ENCODE measurements at regions not wholly inside any gene's neighbourhood (a gene's known extent, or its start where the extent isn't known, plus 50 kb on each side); places are given as distances from the start of the nearest gene placed in this dataset.

DNA sequence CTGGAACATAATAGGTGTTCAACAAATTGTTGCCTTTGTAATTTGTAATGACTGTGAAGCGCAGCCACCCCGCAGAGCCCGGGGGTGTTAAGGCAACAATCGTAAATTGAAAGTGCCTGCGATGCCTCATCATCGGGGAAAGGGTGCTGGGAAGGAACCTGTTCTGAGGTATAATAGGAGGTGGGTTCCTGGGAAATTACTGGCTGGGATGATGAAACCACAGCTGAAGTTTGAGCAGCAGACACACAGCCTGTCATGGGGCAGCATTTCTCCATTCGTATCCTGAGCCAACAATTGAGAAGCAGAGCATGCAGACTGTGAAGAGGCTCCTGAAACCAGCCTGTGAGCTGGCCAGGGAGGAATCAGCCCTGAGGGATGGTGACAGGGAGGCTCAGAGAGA lies 404.0 kb upstream of the MYT1L start (continued):
- TF ChIP-seq, protein P1, sequence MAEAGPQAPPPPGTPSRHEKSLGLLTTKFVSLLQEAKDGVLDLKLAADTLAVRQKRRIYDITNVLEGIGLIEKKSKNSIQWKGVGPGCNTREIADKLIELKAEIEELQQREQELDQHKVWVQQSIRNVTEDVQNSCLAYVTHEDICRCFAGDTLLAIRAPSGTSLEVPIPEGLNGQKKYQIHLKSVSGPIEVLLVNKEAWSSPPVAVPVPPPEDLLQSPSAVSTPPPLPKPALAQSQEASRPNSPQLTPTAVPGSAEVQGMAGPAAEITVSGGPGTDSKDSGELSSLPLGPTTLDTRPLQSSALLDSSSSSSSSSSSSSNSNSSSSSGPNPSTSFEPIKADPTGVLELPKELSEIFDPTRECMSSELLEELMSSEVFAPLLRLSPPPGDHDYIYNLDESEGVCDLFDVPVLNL (IDR thresholded peaks at IDR 0.05; ENCODE audit: low read depth, low read length), result no peak
- no peak for TF ChIP-seq CHD1 (IDR thresholded peaks at IDR 0.05; ENCODE audit: low read depth, low read length)
- no peak for TF ChIP-seq MYB (IDR thresholded peaks at IDR 0.05; ENCODE audit: borderline replicate concordance, low read depth, low read length)
- no peak for TF ChIP-seq ZNF24 (IDR thresholded peaks at IDR 0.05)
- TF ChIP-seq CBX5 (IDR thresholded peaks at IDR 0.05; ENCODE audit: low read depth), result no peak
- TF ChIP-seq, protein P2, sequence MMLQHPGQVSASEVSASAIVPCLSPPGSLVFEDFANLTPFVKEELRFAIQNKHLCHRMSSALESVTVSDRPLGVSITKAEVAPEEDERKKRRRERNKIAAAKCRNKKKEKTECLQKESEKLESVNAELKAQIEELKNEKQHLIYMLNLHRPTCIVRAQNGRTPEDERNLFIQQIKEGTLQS (IDR thresholded peaks at IDR 0.05; ENCODE audit: borderline replicate concordance, extremely low read depth, low read depth, low read length), result no peak
- TF ChIP-seq CREB1 (IDR thresholded peaks at IDR 0.05; ENCODE audit: low read depth), result no peak
- TF ChIP-seq RBBP5 (conservative IDR thresholded peaks at IDR 0.05), result no peak

GRCh38 chr2:2734308-2734707 lies 403.2 kb upstream of the MYT1L start:
- Histone ChIP-seq H4K20me1 (ENCODE audit: control insufficient read depth, insufficient read depth) (no peaks in the 10 kb centered on the region), H3K4me1 (ENCODE audit: control insufficient read depth, insufficient read depth, low read length) (no peaks in the 10 kb centered on the region), H3K4me3 (no peak overlapping the region), H3K4me2 (ENCODE audit: control insufficient read depth, insufficient read depth) (no peak overlapping the region), H3K27me3 (replicated peaks in 1 of 2; ENCODE audit: control insufficient read depth in 2 of 2, insufficient read depth in 2 of 2, low read length in 1 of 2) (no peaks in the 10 kb centered on the region; a peak in 2 of 4 replicates), H3K9me3 (replicated peaks; ENCODE audit: control insufficient read depth, insufficient read depth, low read length) (no peaks in the 10 kb centered on the region), H3K27ac (ENCODE audit: control insufficient read depth, insufficient read depth) (no peak overlapping the region), H3K36me3 (ENCODE audit: control insufficient read depth in 2 of 2, insufficient read depth in 2 of 2, low read length in 1 of 2) (no peaks in the 10 kb centered on the region), H3K9ac (ENCODE audit: control insufficient read depth, insufficient read depth, low read length) (no peak overlapping the region), H3K79me2 (ENCODE audit: control insufficient read depth, insufficient read depth, low read length) (no peaks in the 10 kb centered on the region), H2AFZ (ENCODE audit: control insufficient read depth, low read depth, low read length) (no peak overlapping the region)
- intact Hi-C loops (cut with micrococcal nuclease; ENCODE audit: unreplicated experiment), result no loop called here
- 20% methylated on average over 9 of the region's 9 CpGs for WGBS (ENCODE audit: insufficient coverage, insufficient replicate concordance, low lambda C conversion rate, missing lambda C conversion rate)
- BruUV-seq (replicated peaks), result no TSS peak
- no peak for ATAC-seq
- in situ Hi-C loops (cut with MboI), result no loop called here
- POLR2A ChIA-PET, result no interaction called here
- SMC1A ChIA-PET (ENCODE audit: uncharacterized antibody, unreplicated experiment), result no interaction called here
- no peak for DNase-seq (ENCODE audit: low read depth, low spot score)
- RAD21 ChIA-PET (ENCODE audit: unreplicated experiment), result no interaction called here
- no peak for FAIRE-seq
- TF ChIP-seq HDAC2 (IDR thresholded peaks at IDR 0.05) (no peak), NR2C1 (IDR thresholded peaks at IDR 0.05) (no peak), RAD21 (IDR thresholded peaks at IDR 0.05; ENCODE audit: insufficient read depth, low read depth, low read length) (no peak), RUNX3 (IDR thresholded peaks at IDR 0.05; ENCODE audit: low read length) (no peak)
- TF ChIP-seq, protein P3, sequence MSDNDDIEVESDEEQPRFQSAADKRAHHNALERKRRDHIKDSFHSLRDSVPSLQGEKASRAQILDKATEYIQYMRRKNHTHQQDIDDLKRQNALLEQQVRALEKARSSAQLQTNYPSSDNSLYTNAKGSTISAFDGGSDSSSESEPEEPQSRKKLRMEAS (IDR thresholded peaks at IDR 0.05; ENCODE audit: low read depth, low read length), result no peak
- CTCF ChIA-PET, result no interaction called here

Data from GM12878 (cell line).